ENCODE measurements at regions not wholly inside any gene's neighbourhood (a gene's known extent, or its start where the extent isn't known, plus 50 kb on each side); places are given as distances from the start of the nearest gene placed in this dataset.

GRCh38 chr5:6078881-6079280 lies 299.5 kb downstream of the MED10 start (continued):
- no peak for TF ChIP-seq CHD7 (IDR thresholded peaks at IDR 0.05; ENCODE audit: insufficient replicate concordance, low read length)
- no peak for TF ChIP-seq TAF1 (IDR thresholded peaks at IDR 0.05; ENCODE audit: low read depth, low read length)
- no peak for TF ChIP-seq SP4 (IDR thresholded peaks at IDR 0.05; ENCODE audit: low read length)
- TF ChIP-seq CREB1 (IDR thresholded peaks at IDR 0.05): no peak
- no peak for TF ChIP-seq RAD21 (IDR thresholded peaks at IDR 0.05 in 1 of 2, conservative IDR thresholded peaks at IDR 0.05 in 1 of 2; ENCODE audit: low read depth in 2 of 2, low read length in 2 of 2)
- no peak for TF ChIP-seq CEBPB (IDR thresholded peaks at IDR 0.05; ENCODE audit: low read depth, low read length)
- TF ChIP-seq FOSL1 (IDR thresholded peaks at IDR 0.05; ENCODE audit: insufficient read depth, low read depth, low read length): no peak
- no peak for TF ChIP-seq CTCF (IDR thresholded peaks at IDR 0.05; ENCODE audit: control extremely low read depth in 1 of 3, insufficient read depth in 1 of 3, low read depth in 1 of 3, low read length in 3 of 3)

Measured in H1 (cell line).